Effector memory CD8-positive, alpha-beta T cell (primary cell): ENCODE measurements at regions not wholly inside any gene's neighbourhood (a gene's known extent, or its start where the extent isn't known, plus 50 kb on each side); places are given as distances from the start of the nearest gene placed in this dataset.
"Not testable (repeated sequence)": the region's sequence is repeated elsewhere in the genome, so short reads cannot be mapped to it uniquely, and the experiment has no call there.

Experiments used
- ATAC-seq: fragments of 150-1000 bp; cut with Tn5 transposase; replicated peaks from 2 replicates; pipeline ENCODE4 v1.10.0; 2021; ENCODE audit warnings: mild to moderate bottlenecking, moderate library complexity
- DNase-seq, 3 experiments: peaks; one replicate each; pipeline ENCODE4 v3.0.0; 2021
- H3K27ac Mint-ChIP-seq, 2 donors: one replicate each; pipeline ENCODE4 v1.8.0; 2022; ENCODE audit warnings: mild to moderate bottlenecking in 2 of 2, mixed read lengths in 2 of 2, moderate library complexity in 2 of 2
- H3K27me3 Mint-ChIP-seq, 2 donors: one replicate each; pipeline ENCODE4 v1.8.0; 2022; ENCODE audit warnings: mixed read lengths in 2 of 2
- H3K36me3 Mint-ChIP-seq: one replicate; pipeline ENCODE4 v1.8.0; 2022; ENCODE audit warnings: mild to moderate bottlenecking, moderate library complexity, mixed read lengths; ENCODE audit not compliant: insufficient read depth
- H3K4me1 Mint-ChIP-seq, 2 donors: one replicate each; pipeline ENCODE4 v1.8.0; 2022; ENCODE audit warnings: low read depth in 2 of 2, mixed read lengths in 2 of 2
- H3K4me3 Mint-ChIP-seq, 2 donors: one replicate each; pipeline ENCODE4 v1.8.0; 2022; ENCODE audit warnings: mild to moderate bottlenecking in 2 of 2, mixed read lengths in 2 of 2, moderate library complexity in 2 of 2
- H3K9me3 Mint-ChIP-seq, 2 donors: one replicate each; pipeline ENCODE4 v1.8.0; 2022; ENCODE audit warnings: mixed read lengths in 2 of 2

GRCh38 chr10:109374215-109374614, 549.1 kb downstream of the XPNPEP1 start:
- Mint-ChIP-seq H3K36me3 (no peaks in the 10 kb centered on the region), H3K9me3 (peaks cover 6 to 10% of the 10 kb centered on the region in 2 donors), H3K4me1 (no peaks in the 10 kb centered on the region), H3K27me3 (no peaks in the 10 kb centered on the region), H3K4me3 (no peak overlapping the region), H3K27ac (no peak overlapping the region)
- DNase-seq, result no peak
- no peak for ATAC-seq

- no peak overlapping the region for H3K4me3 Mint-ChIP-seq
- peaks cover 5 to 7% of the 10 kb centered on the region in 2 donors for H3K9me3 Mint-ChIP-seq
- peaks cover 4% of the 10 kb centered on the region for H3K36me3 Mint-ChIP-seq
- H3K27ac Mint-ChIP-seq, result no peak overlapping the region
- no peaks in the 10 kb centered on the region for H3K27me3 Mint-ChIP-seq
- H3K4me1 Mint-ChIP-seq, result no peaks in the 10 kb centered on the region
- ATAC-seq (no peak), DNase-seq (no peak)
Measured at GRCh38 chr10:109359316-109359715, 564.0 kb downstream of the XPNPEP1 start.

GRCh38 chr10:109358325-109358724, 565.0 kb downstream of the XPNPEP1 start:
- Mint-ChIP-seq H3K27ac (no peak overlapping the region), H3K27me3 (no peaks in the 10 kb centered on the region), H3K36me3 (peaks cover 4% of the 10 kb centered on the region), H3K4me1 (no peaks in the 10 kb centered on the region), H3K9me3 (peaks cover 2 to 7% of the 10 kb centered on the region in 2 donors), H3K4me3 (no peak overlapping the region)
- ATAC-seq, result no peak
- no peak for DNase-seq

- no peaks in the 10 kb centered on the region for H3K4me1 Mint-ChIP-seq
- ATAC-seq (no peak), DNase-seq (no peak)
- H3K36me3 Mint-ChIP-seq, result no peaks in the 10 kb centered on the region
- no peak overlapping the region for H3K27ac Mint-ChIP-seq
- H3K27me3 Mint-ChIP-seq, result no peaks in the 10 kb centered on the region
- no peak overlapping the region for H3K4me3 Mint-ChIP-seq
- peaks cover 5 to 11% of the 10 kb centered on the region in 2 donors for H3K9me3 Mint-ChIP-seq
Measured at GRCh38 chr10:109348324-109348723, 575.0 kb downstream of the XPNPEP1 start.

GRCh38 chr10:109343293-109343692, 580.0 kb downstream of the XPNPEP1 start:
- no peak for ATAC-seq
- H3K27ac Mint-ChIP-seq, result no peak overlapping the region

GRCh38 chr10:109341986-109342385, 581.3 kb downstream of the XPNPEP1 start:
- Mint-ChIP-seq H3K36me3 (no peaks in the 10 kb centered on the region), H3K27ac (no peak overlapping the region), H3K4me3 (no peak overlapping the region), H3K4me1 (no peaks in the 10 kb centered on the region), H3K9me3 (peaks cover 11 to 18% of the 10 kb centered on the region in 2 donors), H3K27me3 (no peaks in the 10 kb centered on the region)
- DNase-seq (no peak), ATAC-seq (no peak)

More at GRCh38 chr10:109343293-109343692, 580.0 kb downstream of the XPNPEP1 start:
- no peaks in the 10 kb centered on the region for H3K4me1 Mint-ChIP-seq
- H3K9me3 Mint-ChIP-seq, result peaks cover 9 to 13% of the 10 kb centered on the region in 2 donors
- no peaks in the 10 kb centered on the region for H3K27me3 Mint-ChIP-seq
- H3K4me3 Mint-ChIP-seq, result no peak overlapping the region
- H3K36me3 Mint-ChIP-seq, result no peaks in the 10 kb centered on the region
- DNase-seq, result no peak

GRCh38 chr10:109328001-109328400, 595.3 kb downstream of the XPNPEP1 start:
- DNase-seq, result no peak
- Mint-ChIP-seq H3K4me1 (no peaks in the 10 kb centered on the region), H3K27ac (no peak overlapping the region), H3K27me3 (no peaks in the 10 kb centered on the region), H3K4me3 (no peak overlapping the region), H3K36me3 (no peaks in the 10 kb centered on the region), H3K9me3 (peaks cover 3 to 33% of the 10 kb centered on the region in 2 donors)
- no peak for ATAC-seq

- H3K36me3 Mint-ChIP-seq, result no peaks in the 10 kb centered on the region
- H3K27me3 Mint-ChIP-seq, result no peaks in the 10 kb centered on the region
- H3K4me3 Mint-ChIP-seq, result no peak overlapping the region
- DNase-seq (no peak), ATAC-seq (no peak)
- H3K4me1 Mint-ChIP-seq, result no peaks in the 10 kb centered on the region
- no peak overlapping the region for H3K27ac Mint-ChIP-seq
- peaks cover 3 to 33% of the 10 kb centered on the region in 2 donors for H3K9me3 Mint-ChIP-seq
Measured at GRCh38 chr10:109327266-109327665, 596.0 kb downstream of the XPNPEP1 start.

GRCh38 chr10:109324721-109325120, 598.6 kb downstream of the XPNPEP1 start:
- no peaks in the 10 kb centered on the region for H3K36me3 Mint-ChIP-seq

GRCh38 chr10:109317746-109318366, 605.5 kb downstream of the XPNPEP1 start:
- ATAC-seq (no peak), DNase-seq (no peak)
- Mint-ChIP-seq H3K27ac (no peak overlapping the region), H3K27me3 (no peaks in the 10 kb centered on the region), H3K9me3 (peaks cover 8 to 24% of the 10 kb centered on the region in 2 donors), H3K4me1 (no peaks in the 10 kb centered on the region), H3K36me3 (no peaks in the 10 kb centered on the region), H3K4me3 (no peak overlapping the region)

More at GRCh38 chr10:109324721-109325120, 598.6 kb downstream of the XPNPEP1 start:
- H3K9me3 Mint-ChIP-seq, result peaks cover 2 to 33% of the 10 kb centered on the region in 2 donors
- no peak for DNase-seq
- H3K4me1 Mint-ChIP-seq, result no peaks in the 10 kb centered on the region
- H3K4me3 Mint-ChIP-seq, result no peak overlapping the region
- no peak for ATAC-seq
- no peak overlapping the region for H3K27ac Mint-ChIP-seq
- H3K27me3 Mint-ChIP-seq, result no peaks in the 10 kb centered on the region

- peaks cover 8 to 16% of the 10 kb centered on the region in 2 donors for H3K9me3 Mint-ChIP-seq
- not testable (repeated sequence) for DNase-seq, H3K27me3 Mint-ChIP-seq, H3K4me1 Mint-ChIP-seq, H3K36me3 Mint-ChIP-seq, ATAC-seq, H3K27ac Mint-ChIP-seq, H3K4me3 Mint-ChIP-seq
Measured at GRCh38 chr10:109314016-109314415, 609.3 kb downstream of the XPNPEP1 start.

- H3K27me3 Mint-ChIP-seq, DNase-seq, H3K4me1 Mint-ChIP-seq, ATAC-seq, H3K36me3 Mint-ChIP-seq, H3K27ac Mint-ChIP-seq, H3K4me3 Mint-ChIP-seq: not testable (repeated sequence)
- peaks cover 6 to 11% of the 10 kb centered on the region in 2 donors for H3K9me3 Mint-ChIP-seq
Measured at GRCh38 chr10:109312555-109312954, 610.8 kb downstream of the XPNPEP1 start.

GRCh38 chr10:109308971-109309370, 614.3 kb downstream of the XPNPEP1 start:
- H3K36me3 Mint-ChIP-seq, result no peaks in the 10 kb centered on the region
- H3K9me3 Mint-ChIP-seq, result peaks cover 4 to 12% of the 10 kb centered on the region in 2 donors
- no peaks in the 10 kb centered on the region for H3K27me3 Mint-ChIP-seq
- no peak overlapping the region for H3K27ac Mint-ChIP-seq
- H3K4me1 Mint-ChIP-seq, result no peaks in the 10 kb centered on the region
- ATAC-seq, result no peak
- no peak for DNase-seq
- H3K4me3 Mint-ChIP-seq, result no peak overlapping the region

- H3K4me1 Mint-ChIP-seq, ATAC-seq, H3K27ac Mint-ChIP-seq, H3K4me3 Mint-ChIP-seq, DNase-seq, H3K27me3 Mint-ChIP-seq, H3K36me3 Mint-ChIP-seq: not testable (repeated sequence)
- peaks cover 4 to 12% of the 10 kb centered on the region in 2 donors for H3K9me3 Mint-ChIP-seq
Measured at GRCh38 chr10:109307102-109307501, 616.2 kb downstream of the XPNPEP1 start.
